ENCODE measurements at regions not wholly inside any gene's neighbourhood (a gene's known extent, or its start where the extent isn't known, plus 50 kb on each side); places are given as distances from the start of the nearest gene placed in this dataset.

DNA sequence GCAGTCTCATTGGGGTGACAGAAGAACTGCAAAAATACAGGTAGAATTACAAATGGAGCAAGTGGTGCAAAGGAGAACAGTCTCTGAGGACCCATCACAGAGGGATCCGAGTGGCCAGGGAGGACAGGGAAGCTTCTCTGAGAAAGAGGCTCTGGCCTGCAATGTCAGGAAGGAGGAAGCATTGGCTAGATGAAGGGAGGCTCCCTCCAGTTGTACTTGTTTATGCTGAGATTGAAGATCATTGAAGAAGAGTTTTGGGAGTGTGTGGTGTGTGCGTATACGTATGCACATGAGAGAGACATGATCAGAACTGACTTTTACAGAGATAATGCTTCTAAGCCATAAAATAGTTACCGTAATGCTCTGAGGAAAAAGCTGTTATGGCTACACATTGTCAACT, 274.7 kb upstream of the FZD8 start:
- no peak for DNase-seq

DNA sequence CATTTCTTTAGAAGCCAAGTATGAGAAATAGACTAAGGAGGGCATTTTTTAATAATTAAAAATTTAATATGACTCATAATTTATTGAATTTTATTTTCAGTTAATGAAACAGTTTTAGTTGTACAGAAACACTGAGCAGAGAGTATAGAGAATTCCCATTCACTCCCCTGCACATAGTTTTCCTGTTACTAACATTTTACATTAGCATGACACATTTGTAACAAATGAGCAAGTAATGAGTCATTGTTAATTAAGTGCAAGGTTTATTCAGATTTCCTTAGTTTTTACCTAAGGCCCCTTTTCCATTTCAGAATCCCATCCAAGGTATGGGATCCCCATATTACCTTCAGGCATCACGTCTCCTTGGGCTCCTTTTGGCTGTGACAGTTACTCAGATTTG, 271.5 kb upstream of the FZD8 start:
- DNase-seq: no peak

DNA sequence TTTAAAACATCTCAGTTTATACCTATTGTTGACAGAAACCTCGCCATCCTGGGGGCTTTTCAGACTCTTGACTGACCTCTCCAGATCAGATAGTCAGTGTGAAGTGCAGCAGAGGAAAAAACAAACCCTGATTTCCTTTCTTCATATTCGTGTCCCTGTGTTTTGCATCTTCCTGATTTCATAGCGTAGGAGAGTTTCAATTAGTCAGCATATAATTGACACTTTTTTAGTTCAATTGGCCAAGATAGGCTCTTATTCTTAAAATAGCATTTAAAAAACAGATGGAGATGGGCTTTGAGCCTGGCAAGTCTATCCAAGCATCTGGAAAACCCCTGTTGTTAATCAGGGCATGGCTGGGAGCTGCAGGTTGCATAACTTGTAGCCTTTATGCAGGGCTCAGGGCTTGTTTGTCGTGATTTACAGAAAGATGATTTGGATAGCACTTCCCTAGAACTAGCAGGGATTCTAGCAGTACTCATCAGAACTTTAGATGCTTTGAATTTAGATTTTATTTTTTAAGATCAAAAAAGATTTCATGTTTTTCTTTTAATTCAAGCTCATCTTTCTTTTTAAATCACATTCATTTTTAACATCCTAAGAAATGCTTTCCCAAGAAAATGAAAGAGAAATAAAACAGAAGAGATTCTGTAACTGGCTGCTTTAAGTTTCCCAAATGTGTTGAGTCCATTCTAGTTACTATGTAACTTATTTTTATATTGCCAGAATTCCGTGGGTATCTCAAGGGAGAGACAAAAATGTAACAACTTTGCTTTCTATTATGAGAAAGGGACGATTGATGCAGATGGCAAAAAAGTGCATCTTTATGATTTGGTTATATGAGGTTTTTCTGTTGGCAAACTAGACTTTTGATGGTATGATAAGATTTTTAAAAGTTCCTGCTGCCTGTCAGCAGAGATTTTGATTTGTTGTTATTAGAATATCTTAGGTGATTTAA, 270.8 kb upstream of the FZD8 start:
- DNase-seq: no peak

DNA sequence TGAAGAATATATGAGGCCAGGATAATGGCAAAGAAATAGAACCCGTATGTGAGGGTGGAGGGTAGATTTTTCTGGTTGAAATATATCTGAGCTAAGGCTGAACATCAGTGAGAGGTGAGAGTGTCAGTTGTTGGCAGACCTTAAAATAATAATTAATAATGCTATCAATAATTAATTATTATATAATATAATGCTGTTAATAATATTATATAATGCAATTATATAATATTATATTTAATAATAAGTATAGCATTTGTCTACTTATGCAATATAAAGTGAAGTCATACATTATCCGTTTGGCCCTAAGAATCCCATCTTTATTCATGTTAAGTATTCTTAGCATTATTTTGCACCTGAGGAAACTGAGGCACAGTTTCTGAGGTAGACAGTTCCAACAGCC, 269.9 kb upstream of the FZD8 start:
- no peak for DNase-seq

DNA sequence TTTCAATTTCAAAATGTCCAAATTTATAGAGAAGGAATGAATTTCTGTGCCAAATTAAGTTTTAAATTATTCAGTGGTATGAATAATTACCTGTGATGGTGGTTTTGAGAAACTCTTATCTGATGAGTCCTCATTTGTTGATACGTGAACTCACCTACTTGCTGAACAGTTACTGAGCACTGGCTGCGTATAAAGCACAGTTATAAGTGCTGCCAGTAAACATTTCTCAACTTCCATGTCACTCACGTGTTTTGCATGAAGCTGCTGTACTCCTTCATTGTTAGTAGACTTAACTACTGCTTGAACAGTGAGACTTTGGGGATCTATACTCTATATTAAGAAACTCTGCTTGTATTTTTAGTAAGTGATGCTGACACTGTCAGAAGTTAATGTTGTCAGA, 269.1 kb upstream of the FZD8 start:
- DNase-seq: no peak

DNA sequence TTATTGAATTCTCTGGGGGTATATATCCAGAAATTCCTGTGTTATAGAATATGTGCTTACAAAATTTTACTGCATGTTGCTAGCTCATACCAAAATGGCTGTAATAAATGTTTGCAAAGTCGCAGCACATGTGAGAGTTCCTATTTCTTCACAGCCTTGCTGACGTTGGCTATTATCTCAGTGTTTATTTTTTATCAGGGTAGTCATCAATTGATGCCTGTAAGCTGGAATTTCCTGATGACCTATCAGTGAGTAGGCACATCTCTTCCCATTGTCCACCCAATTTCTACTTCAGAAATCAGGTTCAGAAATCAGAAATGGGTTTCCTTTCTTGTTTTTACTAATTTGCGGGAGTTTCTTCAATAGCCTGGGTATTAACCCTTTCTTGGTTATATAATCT, 268.1 kb upstream of the FZD8 start:
- DNase-seq: no peak

DNA sequence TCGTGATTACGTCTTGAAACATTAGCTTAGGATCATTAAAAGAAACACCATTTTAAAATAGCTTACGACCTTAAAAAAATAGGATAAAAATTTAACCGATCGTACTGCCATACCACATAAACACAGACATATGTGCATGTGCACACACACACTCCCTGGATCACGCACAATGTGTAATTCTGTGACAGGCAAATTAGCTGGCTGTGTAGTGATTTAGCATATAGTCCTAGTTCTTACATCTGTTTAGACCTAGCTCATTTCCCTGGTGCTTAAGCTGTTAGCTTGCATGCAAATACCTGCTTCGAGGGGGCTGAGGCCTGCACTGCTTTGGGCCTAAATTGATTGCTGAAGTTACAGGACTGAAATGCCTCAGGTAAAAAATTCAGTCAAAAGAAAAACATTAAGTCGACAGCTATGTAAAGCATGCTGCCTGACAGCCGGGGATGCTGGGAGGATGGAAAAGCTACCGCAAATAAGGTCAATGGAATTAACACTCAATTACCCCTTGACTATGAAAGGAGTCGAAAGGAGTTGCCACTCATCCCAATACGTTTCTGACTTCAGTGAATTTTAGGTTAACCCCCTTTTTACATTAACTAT, 267.1 kb upstream of the FZD8 start:
- no peak for DNase-seq

DNA sequence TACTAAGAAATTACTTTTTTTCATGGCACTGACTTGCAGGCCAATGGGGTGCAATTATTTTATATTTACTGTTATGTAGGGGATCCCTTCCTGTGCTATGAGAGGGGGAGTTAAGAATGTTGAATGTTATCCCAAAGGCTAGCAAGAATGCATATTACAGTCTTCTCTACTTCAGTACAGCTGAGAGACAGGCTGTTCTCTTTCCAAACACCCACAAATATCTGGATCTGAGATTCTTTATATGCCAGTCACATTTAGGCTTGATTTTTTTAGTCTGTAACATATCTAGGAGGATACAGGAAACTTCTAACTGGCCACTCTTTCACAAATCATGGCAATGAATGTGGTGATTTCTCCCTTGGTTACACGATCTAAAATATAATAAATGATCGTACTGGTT, 266.4 kb upstream of the FZD8 start:
- DNase-seq: no peak

DNA sequence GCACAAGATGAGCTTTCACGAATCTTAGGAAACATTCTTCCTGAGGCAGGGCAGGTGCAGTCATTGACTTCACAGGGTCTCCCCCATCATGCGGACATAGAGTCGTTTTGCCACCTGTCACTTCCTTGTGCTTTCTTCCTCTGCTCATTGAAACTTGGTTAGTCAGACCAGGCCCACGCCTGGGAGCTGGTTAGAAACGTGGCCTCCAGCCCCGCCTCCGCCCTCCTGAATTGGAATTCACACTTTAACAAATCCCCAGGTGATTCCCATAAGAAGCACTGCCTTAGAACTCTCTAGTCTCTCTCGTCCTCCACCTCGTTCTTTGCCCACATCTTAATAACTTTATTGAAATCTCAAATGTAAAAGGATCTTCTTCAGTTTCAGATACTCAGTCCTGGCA, 265.5 kb upstream of the FZD8 start:
- DNase-seq: no peak

DNA sequence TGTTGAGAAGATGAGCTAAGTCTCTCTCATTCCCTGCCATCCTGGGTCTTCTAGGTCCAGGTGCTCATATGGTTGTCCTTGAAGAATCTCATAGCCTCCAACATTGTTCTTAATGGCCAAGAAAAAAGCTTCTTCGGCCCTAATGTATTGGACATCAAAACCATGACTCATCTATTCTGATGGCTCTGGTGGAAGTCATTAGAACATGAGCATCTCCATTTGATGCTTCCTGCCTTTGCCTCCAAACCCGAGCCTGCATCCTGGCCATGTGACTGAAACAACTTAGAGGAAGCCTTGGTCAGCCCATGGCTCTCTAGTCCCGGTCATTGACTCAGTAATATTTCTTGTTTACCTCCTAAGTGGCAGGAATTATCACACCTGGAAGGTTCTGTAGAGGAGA, 264.1 kb upstream of the FZD8 start:
- no peak for DNase-seq

DNA sequence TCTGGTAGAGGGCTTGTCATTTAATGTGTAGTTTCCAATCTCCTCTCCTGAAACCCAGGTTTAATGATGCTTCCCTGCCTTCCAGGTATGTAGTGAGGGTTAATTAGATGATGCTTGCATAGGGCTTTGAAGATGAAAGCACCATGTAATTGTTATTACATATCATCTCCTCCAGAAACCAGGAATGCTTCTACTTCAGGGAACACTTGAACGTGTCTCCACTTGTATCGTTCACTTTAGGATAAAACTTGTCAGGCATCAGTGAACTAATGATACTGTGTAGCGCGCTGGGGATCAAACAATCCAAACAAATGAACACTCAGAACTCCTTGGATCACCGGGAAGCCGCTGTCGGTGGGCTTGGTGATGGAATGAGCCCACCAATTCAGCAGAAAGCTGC, 260.9 kb upstream of the FZD8 start:
- DNase-seq: no peak

DNA sequence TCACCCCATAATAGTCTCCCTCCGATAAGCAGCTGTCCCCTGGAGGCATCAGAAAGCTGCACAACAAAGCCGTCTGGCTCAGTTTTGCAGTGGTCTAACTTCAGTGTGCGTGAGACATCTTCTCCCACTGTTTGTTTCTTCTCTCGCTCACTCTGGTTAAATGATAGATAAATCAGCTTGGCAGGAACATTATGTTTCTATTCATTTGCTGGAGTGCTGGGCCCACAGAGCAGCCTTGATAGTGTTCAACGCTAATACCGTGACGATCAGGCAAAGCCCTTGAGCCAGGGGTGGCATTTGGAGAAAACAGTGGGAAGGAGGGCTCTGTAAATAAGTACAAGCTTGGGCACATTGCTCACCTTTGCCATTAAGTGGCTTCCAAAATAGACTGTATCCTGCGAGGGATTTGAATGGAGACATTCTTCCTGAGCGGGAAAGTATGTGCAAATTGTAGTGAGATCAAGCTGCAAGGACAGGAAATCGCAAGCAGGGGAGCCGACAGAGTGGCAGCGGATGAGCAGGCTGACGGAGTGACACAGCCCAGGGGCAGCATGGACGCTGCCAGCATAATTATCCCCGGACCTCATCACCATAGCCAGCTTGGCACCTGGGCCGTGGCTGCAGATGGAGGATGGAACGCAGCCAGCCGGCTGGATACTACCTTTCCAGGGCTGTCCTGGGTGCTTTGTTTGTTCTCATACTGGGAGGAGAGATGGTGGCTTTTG, 256.8 kb upstream of the FZD8 start:
- DNase-seq: no peak

DNA sequence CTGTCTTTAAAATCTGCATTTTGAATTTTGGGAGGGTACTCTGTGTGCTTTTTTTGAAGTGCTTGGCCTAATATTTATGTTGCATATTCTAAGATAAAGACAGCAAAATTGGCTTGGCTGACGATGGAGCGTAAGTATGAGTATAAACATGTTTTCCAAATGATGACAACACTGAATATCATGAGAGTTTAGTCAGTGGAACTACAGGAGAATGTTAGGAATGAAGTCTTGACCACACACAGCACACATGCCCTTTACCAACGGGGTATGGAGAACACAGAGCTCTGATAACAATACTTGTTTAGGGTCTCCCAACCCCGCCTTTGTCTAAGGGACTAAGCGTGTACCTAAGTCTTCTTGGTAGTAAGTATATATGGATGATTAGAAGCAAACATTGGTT, 253.9 kb upstream of the FZD8 start:
- no peak for DNase-seq

DNA sequence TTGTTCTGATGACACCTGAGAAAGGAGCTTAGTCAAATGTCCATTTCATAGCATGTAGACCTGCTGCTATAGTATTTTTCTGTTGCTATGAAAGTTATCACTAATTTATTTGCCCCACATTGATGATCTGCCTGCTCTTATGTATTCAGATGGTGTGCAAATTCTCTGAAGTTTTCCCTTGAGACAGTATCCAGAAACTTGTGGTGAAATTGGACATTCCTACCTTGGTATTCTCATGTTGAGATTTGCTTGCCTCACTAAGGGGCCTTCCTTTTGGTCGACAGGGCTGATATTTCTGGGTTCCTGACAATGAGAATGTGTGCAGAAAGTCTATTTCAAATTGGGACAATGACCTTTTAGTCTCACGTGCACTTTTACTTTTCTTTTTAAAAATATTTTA, 253.2 kb upstream of the FZD8 start:
- no peak for DNase-seq

DNA sequence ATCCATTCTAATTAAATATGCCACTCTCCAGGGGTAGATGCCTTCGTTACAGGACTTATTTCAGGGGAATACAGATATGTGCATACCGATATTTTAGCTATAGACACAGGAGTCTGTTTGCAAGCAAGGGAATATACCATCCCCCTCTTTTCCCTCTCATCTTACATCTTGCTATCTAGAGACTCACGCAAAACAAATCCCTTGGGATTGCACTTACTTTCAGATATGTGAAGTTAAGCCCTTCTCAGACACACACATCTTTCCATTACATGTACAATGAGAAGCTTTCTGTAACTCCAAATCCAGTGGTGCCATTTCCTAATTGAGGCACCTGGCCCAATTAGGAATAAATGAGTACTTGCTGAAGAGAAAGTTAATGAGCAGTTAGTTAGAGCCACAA, 250.4 kb upstream of the FZD8 start:
- no peak for DNase-seq

DNA sequence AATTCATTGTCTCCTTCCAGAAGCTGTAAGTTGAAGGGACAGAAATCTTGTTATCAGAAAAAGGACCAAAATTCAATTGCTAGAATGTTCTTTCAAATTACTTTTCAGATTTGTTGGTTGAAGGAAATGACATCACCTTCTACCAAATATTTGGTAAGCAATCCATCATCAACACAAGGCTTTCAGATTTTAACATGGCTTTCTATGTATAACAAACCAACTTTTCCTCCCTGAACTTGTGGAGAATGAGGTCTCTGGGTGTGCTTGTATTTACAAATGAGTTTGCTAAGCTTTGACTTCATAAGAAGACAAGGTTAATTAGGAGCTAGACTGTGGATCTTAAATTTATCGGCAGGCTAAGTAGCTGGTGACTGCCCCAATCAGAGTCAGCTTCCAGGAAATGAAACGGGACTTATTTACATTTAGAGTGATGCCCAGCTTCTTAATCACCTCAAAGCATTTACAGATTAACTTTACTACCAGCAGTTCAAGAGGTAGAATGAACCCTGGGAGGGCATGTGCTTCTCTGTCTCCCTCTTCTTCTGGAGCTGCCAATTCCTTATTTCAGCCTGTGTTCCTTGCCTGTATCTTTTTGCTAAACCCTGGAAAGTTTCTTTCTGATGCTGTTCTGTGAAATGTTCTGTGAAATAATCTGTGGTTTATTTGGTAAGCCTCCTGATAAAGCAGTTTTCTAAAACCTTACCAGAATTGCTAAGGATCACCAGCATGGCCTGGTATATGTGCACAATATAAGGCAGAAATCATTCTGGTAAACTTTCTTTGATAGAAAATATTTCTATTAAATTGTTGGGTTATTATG, 248.8 kb upstream of the FZD8 start:
- DNase-seq: no peak

DNA sequence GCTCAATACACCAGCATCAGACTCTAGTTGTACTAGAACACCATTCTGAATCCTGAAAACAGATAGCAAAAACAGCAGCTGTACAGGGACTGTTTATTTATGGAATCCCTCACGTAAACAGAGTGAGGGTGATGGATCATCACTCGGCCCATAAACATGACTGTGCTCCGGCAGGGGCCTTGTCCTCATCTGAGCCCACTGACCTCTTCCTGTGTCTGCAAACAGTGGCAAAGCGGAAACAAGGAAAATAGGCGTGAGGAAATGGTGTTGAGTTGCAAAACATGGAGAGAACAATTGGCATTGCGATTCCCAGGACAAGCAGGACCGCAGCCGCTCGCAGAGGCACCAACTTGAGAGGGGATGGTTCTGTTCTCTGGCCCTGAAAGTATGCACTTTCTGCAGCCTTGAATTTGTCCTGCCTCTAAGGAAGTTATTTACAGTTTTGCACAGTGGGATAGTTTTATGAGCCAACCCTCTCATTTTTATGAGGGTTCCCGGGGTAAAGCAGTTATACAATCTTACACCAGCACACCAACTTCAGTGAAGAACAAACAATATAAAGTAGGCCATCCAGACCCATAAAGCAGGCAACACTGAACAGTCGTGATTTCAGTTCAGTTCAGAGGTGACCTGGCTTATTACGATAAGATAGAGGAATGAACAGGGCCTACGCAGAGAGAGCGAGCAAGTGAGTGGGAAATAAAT, 248.0 kb upstream of the FZD8 start:
- DNase-seq: no peak

DNA sequence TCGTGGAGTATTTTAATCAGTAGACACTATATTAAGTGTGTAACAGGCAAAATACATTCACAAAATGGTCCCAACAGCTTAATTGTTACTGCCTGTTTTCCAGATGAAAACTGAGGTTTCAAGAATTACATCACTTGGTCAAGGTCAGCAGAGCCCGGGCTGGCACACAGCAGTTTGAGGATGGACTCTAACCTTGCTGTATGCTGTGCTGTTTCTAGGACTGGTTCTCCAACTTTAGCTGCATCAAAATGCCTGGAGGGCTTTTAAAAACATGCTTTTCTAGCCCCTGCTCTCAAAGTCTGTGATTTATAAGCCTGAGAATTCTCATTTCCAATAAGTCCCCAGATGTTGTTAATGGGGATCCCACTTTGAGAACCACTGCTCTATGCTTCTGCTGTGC, 247.1 kb upstream of the FZD8 start:
- DNase-seq: no peak

DNA sequence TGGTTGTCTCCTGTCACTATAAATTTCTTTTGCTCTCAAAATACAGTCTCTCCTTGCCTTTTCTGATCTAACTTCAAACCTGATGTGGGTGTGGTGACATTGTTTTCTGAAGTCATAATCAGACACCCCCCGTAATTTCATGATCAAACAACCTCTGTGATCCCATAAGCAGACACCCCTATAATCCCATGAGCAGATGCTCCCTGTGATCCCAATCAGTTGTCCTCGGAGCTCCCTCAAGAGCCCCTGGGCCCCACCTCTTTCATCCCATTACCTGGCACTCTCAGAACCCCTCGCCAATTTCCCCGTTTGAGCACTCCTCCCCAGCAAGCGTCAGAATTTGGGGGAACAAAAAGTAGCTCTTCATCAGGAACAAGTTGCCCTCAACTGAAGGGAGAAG, 246.3 kb upstream of the FZD8 start:
- no peak for DNase-seq

DNA sequence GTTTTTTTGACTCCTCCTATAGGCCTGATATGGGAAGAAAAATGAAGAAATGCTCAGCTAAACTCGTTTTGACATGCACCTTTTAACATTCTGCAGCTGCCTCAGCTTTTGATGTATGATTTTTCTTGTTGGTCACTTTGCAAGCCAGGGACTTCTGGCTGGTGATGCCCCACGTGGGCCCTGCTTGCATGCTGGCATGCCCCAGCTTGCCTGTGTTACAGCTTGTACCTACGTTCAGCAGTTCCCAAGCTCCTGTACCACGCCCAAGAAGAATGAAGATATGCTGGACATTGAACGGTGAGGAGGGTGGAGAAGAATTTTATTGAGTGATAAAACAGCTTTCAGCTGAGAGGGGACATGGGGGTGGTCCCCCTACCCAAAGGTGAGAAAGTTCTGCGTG, 245.6 kb upstream of the FZD8 start:
- no peak for DNase-seq

DNA sequence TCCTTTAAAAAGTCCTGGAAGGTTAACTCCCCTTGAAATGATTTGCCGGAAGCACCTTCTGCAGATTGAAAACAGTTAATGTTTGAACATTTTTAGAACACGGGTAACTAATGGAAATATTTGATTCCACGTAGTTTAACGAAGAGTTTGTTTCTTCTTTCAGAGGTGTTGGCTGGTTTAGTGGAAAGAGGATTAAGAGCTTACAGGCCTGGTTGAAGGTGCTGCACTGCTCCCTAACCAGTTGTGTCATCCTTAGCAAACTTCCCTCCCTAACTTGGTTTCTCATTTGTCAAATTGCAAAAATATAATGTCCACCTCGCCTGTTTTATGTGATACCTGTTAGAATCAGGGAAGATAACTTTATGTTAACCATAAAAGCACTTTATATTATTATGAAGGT, 243.0 kb upstream of the FZD8 start:
- DNase-seq: no peak

DNA sequence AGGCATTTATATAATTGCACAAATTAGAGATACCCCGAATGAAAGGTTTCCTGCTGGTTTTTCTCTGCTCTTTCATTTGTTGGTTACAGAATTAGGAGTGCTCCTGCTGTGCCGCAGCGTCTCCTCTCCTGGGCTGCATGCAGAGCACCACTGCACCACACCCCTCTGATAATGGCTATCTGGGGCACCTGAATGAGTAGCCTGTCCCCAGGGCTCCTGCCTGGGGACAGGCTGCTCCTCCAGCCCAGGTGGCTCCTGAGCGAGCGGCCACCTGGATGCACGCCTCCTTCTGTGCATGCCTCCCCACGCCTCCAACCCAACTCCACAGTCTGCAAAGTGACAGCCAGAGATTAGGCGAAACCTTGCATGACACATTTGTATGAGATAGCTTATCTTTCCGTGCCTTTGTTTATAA, 242.6 kb upstream of the FZD8 start:
- DNase-seq: no peak

All from T-helper 2 cell (primary cell).